ENCODE measurements at regions not wholly inside any gene's neighbourhood (a gene's known extent, or its start where the extent isn't known, plus 50 kb on each side); places are given as distances from the start of the nearest gene placed in this dataset.
A peak's percentile ranks its signal among the peaks of the same experiment; 100 is the strongest.

DNA sequence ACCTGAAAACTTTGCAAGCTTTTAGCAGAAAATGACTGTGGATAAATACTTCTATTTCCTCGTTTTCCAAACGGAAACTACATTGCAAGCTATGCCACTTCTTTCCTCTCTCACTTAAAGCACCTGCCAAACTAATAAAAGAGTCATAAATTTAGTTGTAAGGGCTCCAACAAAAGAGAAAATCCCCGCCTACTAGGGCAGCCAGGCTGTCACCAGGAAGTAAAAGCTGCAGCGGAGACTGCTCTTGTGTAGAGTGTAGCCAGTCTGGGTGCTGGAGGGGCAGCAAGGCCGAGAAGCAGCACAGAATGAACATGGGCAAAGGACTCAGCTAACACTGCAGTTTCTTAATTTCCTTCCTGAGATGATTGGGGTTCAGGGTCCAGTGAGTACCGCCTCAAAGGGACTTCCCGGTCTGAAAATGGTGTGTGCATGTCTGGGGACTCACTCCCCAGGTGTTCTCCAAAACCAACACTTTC lies 89.3 kb upstream of the MAML3 start:
- DNase-seq (ENCODE audit: low read depth) = no peak
- Histone ChIP-seq H3K9me3 (ENCODE audit: control insufficient read depth, low read length) (no peaks in the 10 kb centered on the region), H3K9ac (ENCODE audit: low read length) (no peak overlapping the region), H3K4me1 (ENCODE audit: control insufficient read depth, insufficient read depth, low read length) (peaks cover 8% of the 10 kb centered on the region), H3K27me3 (replicated peaks; ENCODE audit: control insufficient read depth, insufficient read depth, low read length) (no peaks in the 10 kb centered on the region), H3K4me3 (ENCODE audit: low read length) (no peak overlapping the region), H3K36me3 (ENCODE audit: control insufficient read depth, insufficient read depth, low read length, severe bottlenecking) (no peaks in the 10 kb centered on the region)

DNA sequence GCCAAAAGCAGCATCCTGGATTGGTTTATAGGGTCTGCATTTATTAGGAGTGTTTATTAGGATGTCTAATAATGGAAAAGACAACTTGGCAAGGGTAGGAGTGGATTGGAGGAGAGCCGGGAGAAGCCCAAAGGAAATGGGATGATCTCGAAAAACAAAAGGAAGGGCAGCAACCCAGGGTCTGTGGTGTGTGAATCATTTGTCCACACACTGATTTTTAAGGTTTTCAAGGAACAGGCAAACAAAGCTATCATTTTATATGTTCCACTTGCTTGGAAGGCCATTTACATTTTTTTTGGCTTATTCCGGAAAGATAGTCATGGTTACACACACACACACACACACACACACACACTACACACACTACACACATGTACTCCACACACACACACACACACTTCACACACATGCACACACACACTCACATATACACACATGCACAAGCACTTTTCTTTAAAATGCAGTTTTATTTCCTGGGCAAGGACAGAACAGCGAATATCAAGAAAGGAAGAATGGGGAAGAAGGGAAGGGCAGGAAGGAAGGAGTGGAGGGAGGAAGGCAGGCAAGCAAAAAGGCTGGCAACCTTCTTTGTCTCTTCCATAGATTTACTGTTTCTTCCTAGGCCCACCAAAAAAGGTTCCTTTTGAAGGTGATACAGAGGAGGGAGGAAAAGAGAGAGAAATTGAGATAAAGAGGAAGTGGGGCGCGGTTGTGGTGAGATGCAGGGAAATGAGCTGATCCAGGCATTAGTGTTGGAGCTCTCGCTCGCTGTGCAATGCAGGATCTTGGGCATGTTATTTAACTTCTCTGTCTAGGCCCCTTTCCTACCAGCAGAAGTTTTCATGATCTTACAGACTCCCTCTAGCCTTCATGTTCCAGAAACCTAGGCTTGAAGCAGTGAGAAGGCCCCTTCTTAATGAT lies 88.6 kb upstream of the MAML3 start:
- H3K27me3 ChIP-seq (replicated peaks; ENCODE audit: control insufficient read depth, insufficient read depth, low read length) = no peaks in the 10 kb centered on the region

GRCh38 chr4:140240237-140240636 lies 86.3 kb upstream of the MAML3 start:
- H3K36me3 ChIP-seq (ENCODE audit: control insufficient read depth, insufficient read depth, low read length, severe bottlenecking) = no peaks in the 10 kb centered on the region
- peaks cover 27% of the 10 kb centered on the region for H3K4me1 ChIP-seq (ENCODE audit: control insufficient read depth, insufficient read depth, low read length)
- H3K9me3 ChIP-seq (ENCODE audit: control insufficient read depth, low read length) = no peaks in the 10 kb centered on the region
- no peak overlapping the region for H3K4me3 ChIP-seq (ENCODE audit: low read length)
- DNase-seq (ENCODE audit: low read depth) = no peak
- H3K27me3 ChIP-seq (replicated peaks; ENCODE audit: control insufficient read depth, insufficient read depth, low read length) = no peaks in the 10 kb centered on the region
- no peak overlapping the region for H3K9ac ChIP-seq (ENCODE audit: low read length)

More for the DNA sequence above, 88.6 kb upstream of the MAML3 start:
- peaks cover 15% of the 10 kb centered on the region for H3K4me1 ChIP-seq (ENCODE audit: control insufficient read depth, insufficient read depth, low read length)
- no peaks in the 10 kb centered on the region for H3K9me3 ChIP-seq (ENCODE audit: control insufficient read depth, low read length)
- H3K9ac ChIP-seq (ENCODE audit: low read length) = no peak overlapping the region
- H3K4me3 ChIP-seq (ENCODE audit: low read length) = no peak overlapping the region
- no peak for DNase-seq (ENCODE audit: low read depth)
- no peaks in the 10 kb centered on the region for H3K36me3 ChIP-seq (ENCODE audit: control insufficient read depth, insufficient read depth, low read length, severe bottlenecking)

GRCh38 chr4:140239311-140239710 lies 85.3 kb upstream of the MAML3 start:
- H3K9me3 ChIP-seq (ENCODE audit: control insufficient read depth, low read length) = no peaks in the 10 kb centered on the region
- H3K36me3 ChIP-seq (ENCODE audit: control insufficient read depth, insufficient read depth, low read length, severe bottlenecking) = no peaks in the 10 kb centered on the region
- no peak for DNase-seq (ENCODE audit: low read depth)
- no peak overlapping the region for H3K9ac ChIP-seq (ENCODE audit: low read length)
- peaks cover 27% of the 10 kb centered on the region for H3K4me1 ChIP-seq (ENCODE audit: control insufficient read depth, insufficient read depth, low read length)
- no peak overlapping the region for H3K4me3 ChIP-seq (ENCODE audit: low read length)
- H3K27me3 ChIP-seq (replicated peaks; ENCODE audit: control insufficient read depth, insufficient read depth, low read length) = no peaks in the 10 kb centered on the region

DNA sequence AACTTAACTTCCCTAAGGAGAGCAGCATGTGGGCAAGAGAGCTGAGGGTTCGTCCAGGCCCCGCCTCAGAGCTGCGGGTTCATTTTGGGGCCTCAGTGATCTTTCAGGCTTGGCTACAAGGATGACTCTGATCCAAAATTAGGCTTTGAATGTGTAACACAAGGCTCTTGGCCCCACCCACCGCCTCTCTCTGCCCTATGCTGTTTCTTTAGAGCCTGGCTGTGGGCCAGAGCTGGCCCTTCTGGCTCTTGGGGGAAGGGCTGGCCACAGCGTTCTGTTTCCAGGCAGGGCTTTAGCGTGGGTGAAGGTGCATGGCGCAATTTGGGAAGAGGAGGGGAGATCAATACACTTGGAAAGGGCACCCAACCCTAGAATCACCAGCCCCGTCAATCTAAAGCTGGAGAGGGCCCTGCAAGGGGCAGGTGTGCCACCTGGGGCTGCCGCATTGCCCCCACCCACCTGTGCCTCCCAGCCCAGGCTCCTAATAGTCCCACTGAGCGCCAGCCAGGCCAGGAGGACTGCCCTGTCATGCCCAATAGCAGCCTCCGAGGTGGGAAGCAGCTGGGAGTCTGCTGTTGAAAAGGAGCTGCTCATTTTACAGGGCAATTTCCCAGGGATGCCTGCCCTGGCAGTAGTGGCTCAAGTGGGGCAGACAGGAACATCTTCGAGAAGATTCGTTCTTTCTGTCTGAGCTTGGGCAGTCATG lies 84.5 kb upstream of the MAML3 start:
- H3K36me3 ChIP-seq (ENCODE audit: control insufficient read depth, insufficient read depth, low read length, severe bottlenecking) = no peaks in the 10 kb centered on the region
- peak; percentile 89 for DNase-seq (ENCODE audit: low read depth)
- H3K9ac ChIP-seq (ENCODE audit: low read length) = peak overlapping the region; percentile 82
- no peaks in the 10 kb centered on the region for H3K27me3 ChIP-seq (replicated peaks; ENCODE audit: control insufficient read depth, insufficient read depth, low read length)
- peaks cover 27% of the 10 kb centered on the region for H3K4me1 ChIP-seq (ENCODE audit: control insufficient read depth, insufficient read depth, low read length)
- no peaks in the 10 kb centered on the region for H3K9me3 ChIP-seq (ENCODE audit: control insufficient read depth, low read length)
- peak overlapping the region; percentile 70 for H3K4me3 ChIP-seq (ENCODE audit: low read length)

GRCh38 chr4:140237616-140238350 lies 83.8 kb upstream of the MAML3 start:
- Histone ChIP-seq H3K4me1 (ENCODE audit: control insufficient read depth, insufficient read depth, low read length) (peaks cover 27% of the 10 kb centered on the region), H3K9me3 (ENCODE audit: control insufficient read depth, low read length) (no peaks in the 10 kb centered on the region), H3K36me3 (ENCODE audit: control insufficient read depth, insufficient read depth, low read length, severe bottlenecking) (no peaks in the 10 kb centered on the region), H3K9ac (ENCODE audit: low read length) (peak overlapping the region; percentile 82), H3K27me3 (replicated peaks; ENCODE audit: control insufficient read depth, insufficient read depth, low read length) (no peaks in the 10 kb centered on the region), H3K4me3 (ENCODE audit: low read length) (peak overlapping the region; percentile 70)
- DNase-seq (ENCODE audit: low read depth) = peak; percentile 96

GRCh38 chr4:140236654-140237169 lies 82.7 kb upstream of the MAML3 start:
- DNase-seq (ENCODE audit: low read depth) = no peak
- H3K27me3 ChIP-seq (replicated peaks; ENCODE audit: control insufficient read depth, insufficient read depth, low read length) = no peaks in the 10 kb centered on the region
- H3K36me3 ChIP-seq (ENCODE audit: control insufficient read depth, insufficient read depth, low read length, severe bottlenecking) = no peaks in the 10 kb centered on the region
- peak overlapping the region; percentile 82 for H3K9ac ChIP-seq (ENCODE audit: low read length)
- no peaks in the 10 kb centered on the region for H3K9me3 ChIP-seq (ENCODE audit: control insufficient read depth, low read length)
- no peak overlapping the region for H3K4me3 ChIP-seq (ENCODE audit: low read length)
- peaks cover 27% of the 10 kb centered on the region for H3K4me1 ChIP-seq (ENCODE audit: control insufficient read depth, insufficient read depth, low read length)

DNA sequence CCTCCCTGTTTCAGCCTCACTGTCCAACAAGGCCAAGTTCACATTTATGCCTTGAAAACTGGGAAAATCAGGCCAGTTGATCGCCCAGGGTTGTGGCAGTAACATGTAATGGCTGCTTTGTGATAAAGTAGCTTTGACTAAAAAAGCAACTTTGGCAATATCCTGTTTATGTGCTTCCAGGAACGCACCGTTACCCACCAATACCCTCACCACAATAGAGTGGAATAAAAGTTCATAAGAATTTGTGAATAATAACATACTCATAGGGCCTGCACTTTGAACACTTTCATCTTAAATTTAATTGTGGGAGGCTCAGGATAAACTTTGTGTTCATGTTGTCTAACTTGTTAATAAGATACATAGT lies 80.7 kb upstream of the MAML3 start:
- Histone ChIP-seq H3K4me3 (ENCODE audit: low read length) (no peak overlapping the region), H3K9me3 (ENCODE audit: control insufficient read depth, low read length) (no peaks in the 10 kb centered on the region), H3K9ac (ENCODE audit: low read length) (no peak overlapping the region), H3K36me3 (ENCODE audit: control insufficient read depth, insufficient read depth, low read length, severe bottlenecking) (no peaks in the 10 kb centered on the region), H3K4me1 (ENCODE audit: control insufficient read depth, insufficient read depth, low read length) (peaks cover 27% of the 10 kb centered on the region), H3K27me3 (replicated peaks; ENCODE audit: control insufficient read depth, insufficient read depth, low read length) (no peaks in the 10 kb centered on the region)
- DNase-seq (ENCODE audit: low read depth) = no peak

GRCh38 chr4:140233791-140234696 lies 80.1 kb upstream of the MAML3 start:
- DNase-seq (ENCODE audit: low read depth) = peak; percentile 72
- no peaks in the 10 kb centered on the region for H3K27me3 ChIP-seq (replicated peaks; ENCODE audit: control insufficient read depth, insufficient read depth, low read length)
- H3K4me3 ChIP-seq (ENCODE audit: low read length) = no peak overlapping the region
- H3K9ac ChIP-seq (ENCODE audit: low read length) = no peak overlapping the region
- H3K36me3 ChIP-seq (ENCODE audit: control insufficient read depth, insufficient read depth, low read length, severe bottlenecking) = no peaks in the 10 kb centered on the region
- no peaks in the 10 kb centered on the region for H3K9me3 ChIP-seq (ENCODE audit: control insufficient read depth, low read length)
- H3K4me1 ChIP-seq (ENCODE audit: control insufficient read depth, insufficient read depth, low read length) = peaks cover 29% of the 10 kb centered on the region

GRCh38 chr4:140229881-140230280 lies 75.9 kb upstream of the MAML3 start:
- no peaks in the 10 kb centered on the region for H3K36me3 ChIP-seq (ENCODE audit: control insufficient read depth, insufficient read depth, low read length, severe bottlenecking)
- DNase-seq (ENCODE audit: low read depth) = no peak
- H3K9me3 ChIP-seq (ENCODE audit: control insufficient read depth, low read length) = no peaks in the 10 kb centered on the region
- H3K4me1 ChIP-seq (ENCODE audit: control insufficient read depth, insufficient read depth, low read length) = peaks cover 15% of the 10 kb centered on the region
- no peak overlapping the region for H3K9ac ChIP-seq (ENCODE audit: low read length)
- no peaks in the 10 kb centered on the region for H3K27me3 ChIP-seq (replicated peaks; ENCODE audit: control insufficient read depth, insufficient read depth, low read length)
- H3K4me3 ChIP-seq (ENCODE audit: low read length) = no peak overlapping the region
